NT2/D1 (cell line): ENCODE measurements at regions not wholly inside any gene's neighbourhood (a gene's known extent, or its start where the extent isn't known, plus 50 kb on each side); places are given as distances from the start of the nearest gene placed in this dataset.

ENCODE experiments used
- DNase-seq: peaks from one replicate; pipeline ENCODE4 v3.0.0-alpha.2; 2011; ENCODE audit warnings: low read depth, low spot score
- H3K27me3 ChIP-seq: 2 replicates; pipeline ENCODE4 v1.6.0; 2011; ENCODE audit warnings: mild to moderate bottlenecking; ENCODE audit not compliant: insufficient read length, insufficient read depth
- H3K36me3 ChIP-seq: 2 replicates; pipeline ENCODE4 v1.6.1; 2011; ENCODE audit warnings: mild to moderate bottlenecking, low read length, mixed read lengths; ENCODE audit not compliant: insufficient read depth, insufficient read length
- H3K4me1 ChIP-seq: 2 replicates; pipeline ENCODE4 v1.5.1; 2011; ENCODE audit not compliant: insufficient read depth, insufficient read length
- H3K4me3 ChIP-seq: 2 replicates; pipeline ENCODE4 v1.5.1; 2011; ENCODE audit warnings: low read depth; ENCODE audit not compliant: insufficient read length
- H3K9ac ChIP-seq: 2 replicates; pipeline ENCODE4 v1.6.0; 2011; ENCODE audit warnings: low read depth; ENCODE audit not compliant: insufficient read length
- H3K9me3 ChIP-seq: 2 replicates; pipeline ENCODE4 v1.5.1; 2011; ENCODE audit warnings: mild to moderate bottlenecking, low read length; ENCODE audit not compliant: insufficient read depth
- SUZ12 ChIP-seq: IDR thresholded peaks from 2 replicates; pipeline ENCODE4 v1.6.1; 2011; ENCODE audit not compliant: insufficient read length, insufficient read depth; ENCODE audit errors: extremely low read depth
- YY1 ChIP-seq: IDR thresholded peaks from 2 replicates; pipeline ENCODE4 v1.6.1; 2011; ENCODE audit not compliant: insufficient read length, insufficient read depth
- ZNF274 ChIP-seq: IDR thresholded peaks from 2 replicates; pipeline ENCODE4 v1.6.1; 2011; ENCODE audit warnings: mild to moderate bottlenecking, low read depth, low read length

GRCh38 chr4:138055890-138056289 is 186.3 kb downstream of the SLC7A11 start:
- no peaks in the 10 kb centered on the region for H3K27me3 ChIP-seq
- H3K9ac ChIP-seq: no peak overlapping the region
- H3K9me3 ChIP-seq: peaks cover 13% of the 10 kb centered on the region; the same call in 1 of the 2 replicates
- H3K4me1 ChIP-seq: no peaks in the 10 kb centered on the region
- H3K36me3 ChIP-seq: no peaks in the 10 kb centered on the region
- no peak for TF ChIP-seq SUZ12
- TF ChIP-seq ZNF274: no peak
- TF ChIP-seq YY1: no peak
- DNase-seq: no peak
- no peak overlapping the region for H3K4me3 ChIP-seq

GRCh38 chr4:138053641-138054301 is 188.4 kb downstream of the SLC7A11 start:
- Histone ChIP-seq H3K36me3 (no peaks in the 10 kb centered on the region), H3K4me3 (no peak overlapping the region), H3K4me1 (no peaks in the 10 kb centered on the region), H3K27me3 (no peaks in the 10 kb centered on the region), H3K9ac (no peak overlapping the region), H3K9me3 (peaks cover 13% of the 10 kb centered on the region; the same call in 1 of the 2 replicates)
- DNase-seq: no peak
- TF ChIP-seq ZNF274 (no peak), SUZ12 (no peak)

- no peaks in the 10 kb centered on the region for H3K36me3 ChIP-seq
- no peak overlapping the region for H3K9ac ChIP-seq
- TF ChIP-seq ZNF274 (no peak), SUZ12 (no peak), YY1 (no peak)
- H3K4me3 ChIP-seq: no peak overlapping the region
- no peak for DNase-seq
- H3K9me3 ChIP-seq: peaks cover 13% of the 10 kb centered on the region; the same call in 1 of the 2 replicates
- no peaks in the 10 kb centered on the region for H3K4me1 ChIP-seq
- no peaks in the 10 kb centered on the region for H3K27me3 ChIP-seq
Observed at GRCh38 chr4:138052806-138053632, 189.1 kb downstream of the SLC7A11 start.

- no peak overlapping the region for H3K9ac ChIP-seq
- TF ChIP-seq SUZ12 (no peak), YY1 (no peak), ZNF274 (no peak)
- no peak for DNase-seq
Observed at GRCh38 chr4:138051157-138051556, 191.0 kb downstream of the SLC7A11 start.

GRCh38 chr4:138050601-138051000 is 191.5 kb downstream of the SLC7A11 start:
- DNase-seq: no peak
- peaks cover 13% of the 10 kb centered on the region; the same call in 1 of the 2 replicates for H3K9me3 ChIP-seq
- H3K9ac ChIP-seq: no peak overlapping the region
- no peaks in the 10 kb centered on the region for H3K36me3 ChIP-seq
- H3K4me3 ChIP-seq: no peak overlapping the region
- TF ChIP-seq ZNF274 (no peak), YY1 (no peak), SUZ12 (no peak)
- no peaks in the 10 kb centered on the region for H3K27me3 ChIP-seq
- no peaks in the 10 kb centered on the region for H3K4me1 ChIP-seq

More at GRCh38 chr4:138051157-138051556, 191.0 kb downstream of the SLC7A11 start:
- no peaks in the 10 kb centered on the region for H3K27me3 ChIP-seq
- H3K4me1 ChIP-seq: no peaks in the 10 kb centered on the region
- H3K36me3 ChIP-seq: no peaks in the 10 kb centered on the region
- no peak overlapping the region for H3K4me3 ChIP-seq
- peaks cover 13% of the 10 kb centered on the region; the same call in 1 of the 2 replicates for H3K9me3 ChIP-seq

GRCh38 chr4:138049355-138049754 is 192.8 kb downstream of the SLC7A11 start:
- Histone ChIP-seq H3K4me3 (no peak overlapping the region), H3K4me1 (no peaks in the 10 kb centered on the region), H3K9ac (no peak overlapping the region), H3K27me3 (no peaks in the 10 kb centered on the region), H3K9me3 (peaks cover 13% of the 10 kb centered on the region; the same call in 1 of the 2 replicates), H3K36me3 (no peaks in the 10 kb centered on the region)
- DNase-seq: no peak
- TF ChIP-seq ZNF274 (no peak), SUZ12 (no peak), YY1 (no peak)

GRCh38 chr4:138047290-138047689 is 194.9 kb downstream of the SLC7A11 start:
- H3K27me3 ChIP-seq: no peaks in the 10 kb centered on the region
- no peak for DNase-seq
- no peak overlapping the region for H3K9ac ChIP-seq
- no peaks in the 10 kb centered on the region for H3K36me3 ChIP-seq
- no peak overlapping the region for H3K4me3 ChIP-seq
- TF ChIP-seq YY1 (no peak), ZNF274 (no peak), SUZ12 (no peak)
- no peaks in the 10 kb centered on the region for H3K4me1 ChIP-seq
- H3K9me3 ChIP-seq: no peaks in the 10 kb centered on the region; the same call in 1 of the 2 replicates
